GM12873 (cell line): ENCODE measurements at regions not wholly inside any gene's neighbourhood (a gene's known extent, or its start where the extent isn't known, plus 50 kb on each side); places are given as distances from the start of the nearest gene placed in this dataset.

ENCODE experiments used
- CTCF ChIP-seq: IDR thresholded peaks from 2 replicates; pipeline ENCODE4 v1.5.1; 2012; ENCODE audit warnings: low read depth, mild to moderate bottlenecking, moderate library complexity, low read length, control low read depth; ENCODE audit not compliant: insufficient read depth; ENCODE audit errors: missing control alignments

- no peak for TF ChIP-seq CTCF
These were observed 360.8 kb downstream of the TNS1 start for GRCh38 chr2:217641960-217642359.

GRCh38 chr2:217639481-217639880, 363.3 kb downstream of the TNS1 start:
- no peak for TF ChIP-seq CTCF

GRCh38 chr2:217638533-217638932, 364.3 kb downstream of the TNS1 start:
- no peak for TF ChIP-seq CTCF

- TF ChIP-seq CTCF: no peak
These were observed 364.8 kb downstream of the TNS1 start for GRCh38 chr2:217638031-217638430.

- TF ChIP-seq CTCF: no peak
These were observed 365.7 kb downstream of the TNS1 start for GRCh38 chr2:217636991-217637561.

GRCh38 chr2:217636578-217636977, 366.2 kb downstream of the TNS1 start:
- no peak for TF ChIP-seq CTCF

GRCh38 chr2:217634871-217635270, 367.9 kb downstream of the TNS1 start:
- TF ChIP-seq CTCF: no peak

- TF ChIP-seq CTCF: no peak
These were observed 370.8 kb downstream of the TNS1 start for GRCh38 chr2:217632043-217632442.
